ENCODE measurements at regions not wholly inside any gene's neighbourhood (a gene's known extent, or its start where the extent isn't known, plus 50 kb on each side); places are given as distances from the start of the nearest gene placed in this dataset.

DNA sequence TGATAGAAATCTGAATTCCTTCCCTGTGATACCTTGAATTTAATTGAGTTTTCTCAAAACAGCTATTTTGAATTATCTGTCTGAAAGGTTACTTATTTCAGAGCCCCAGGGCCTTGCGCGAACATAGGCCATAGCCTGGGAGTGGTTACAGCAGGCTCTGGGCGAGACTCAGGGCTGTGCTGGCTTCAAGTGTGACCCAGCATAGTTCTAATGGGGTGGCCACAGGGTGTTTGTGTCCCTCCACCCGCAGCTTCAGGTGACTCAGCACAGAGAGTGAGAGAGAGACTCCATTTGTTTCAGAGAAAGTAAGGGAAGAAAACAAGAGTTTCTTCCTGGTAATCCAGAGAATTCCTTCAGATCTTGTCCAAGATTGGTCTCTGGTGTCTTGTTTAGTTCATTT is 137.9 kb upstream of the POU3F3 start:
- intact Hi-C loops (cut with micrococcal nuclease): no loop called here
- no peaks in the 10 kb centered on the region for H3K9me3 Mint-ChIP-seq
- TF ChIP-seq, protein P1, sequence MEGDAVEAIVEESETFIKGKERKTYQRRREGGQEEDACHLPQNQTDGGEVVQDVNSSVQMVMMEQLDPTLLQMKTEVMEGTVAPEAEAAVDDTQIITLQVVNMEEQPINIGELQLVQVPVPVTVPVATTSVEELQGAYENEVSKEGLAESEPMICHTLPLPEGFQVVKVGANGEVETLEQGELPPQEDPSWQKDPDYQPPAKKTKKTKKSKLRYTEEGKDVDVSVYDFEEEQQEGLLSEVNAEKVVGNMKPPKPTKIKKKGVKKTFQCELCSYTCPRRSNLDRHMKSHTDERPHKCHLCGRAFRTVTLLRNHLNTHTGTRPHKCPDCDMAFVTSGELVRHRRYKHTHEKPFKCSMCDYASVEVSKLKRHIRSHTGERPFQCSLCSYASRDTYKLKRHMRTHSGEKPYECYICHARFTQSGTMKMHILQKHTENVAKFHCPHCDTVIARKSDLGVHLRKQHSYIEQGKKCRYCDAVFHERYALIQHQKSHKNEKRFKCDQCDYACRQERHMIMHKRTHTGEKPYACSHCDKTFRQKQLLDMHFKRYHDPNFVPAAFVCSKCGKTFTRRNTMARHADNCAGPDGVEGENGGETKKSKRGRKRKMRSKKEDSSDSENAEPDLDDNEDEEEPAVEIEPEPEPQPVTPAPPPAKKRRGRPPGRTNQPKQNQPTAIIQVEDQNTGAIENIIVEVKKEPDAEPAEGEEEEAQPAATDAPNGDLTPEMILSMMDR (IDR thresholded peaks at IDR 0.05): no peak

DNA sequence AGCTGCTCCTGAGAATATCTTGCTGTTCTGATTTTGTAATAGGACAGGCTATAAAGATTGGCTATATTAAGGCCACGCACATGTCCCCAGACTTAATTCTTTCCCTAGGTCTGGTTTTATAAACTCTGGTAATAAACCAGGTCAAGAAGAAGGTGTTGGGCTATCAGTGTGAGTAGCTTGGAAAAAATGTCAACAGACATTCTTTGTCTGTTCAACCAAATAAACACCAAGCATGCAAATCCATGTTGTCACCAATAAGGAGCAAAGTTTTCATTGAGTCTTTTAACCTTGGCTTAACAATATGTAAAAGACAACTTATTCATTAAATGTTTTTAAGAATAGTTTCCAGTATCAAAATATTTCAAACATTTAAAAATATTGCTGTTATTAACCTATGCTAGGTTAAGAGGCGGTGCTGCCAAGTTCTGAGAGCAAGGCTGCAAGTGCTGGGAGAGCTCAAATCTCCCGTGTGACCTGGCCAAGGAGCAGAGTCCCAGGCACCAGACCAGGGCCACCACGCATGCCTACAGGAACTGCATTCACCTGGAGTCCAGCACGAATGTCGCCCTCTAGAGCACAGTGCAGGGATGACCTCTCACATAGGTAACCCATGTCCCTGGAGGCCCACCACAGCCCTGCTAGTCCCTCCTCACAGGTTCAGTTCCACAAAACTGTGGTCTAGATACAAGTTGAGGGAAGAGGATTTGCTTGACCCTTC is 120.5 kb upstream of the POU3F3 start:
- Mint-ChIP-seq H3K27ac (no peak overlapping the region), H3K36me3 (ENCODE audit: low read depth) (no peaks in the 10 kb centered on the region), H3K27me3 (peaks cover 5% of the 10 kb centered on the region), H3K4me1 (no peaks in the 10 kb centered on the region), H3K9me3 (peaks cover 9% of the 10 kb centered on the region), H3K4me3 (no peak overlapping the region)
- DNase-seq: no peak
- POLR2A ChIA-PET: no interaction called here
- TF ChIP-seq, protein P1 (IDR thresholded peaks at IDR 0.05): no peak
- intact Hi-C loops (cut with micrococcal nuclease): no loop called here
- CTCF ChIA-PET: no interaction called here
- ATAC-seq (ENCODE audit: low read depth): no peak

More for the DNA sequence above, 137.9 kb upstream of the POU3F3 start:
- POLR2A ChIA-PET: no interaction called here
- DNase-seq: no peak
- H3K4me1 Mint-ChIP-seq: no peaks in the 10 kb centered on the region
- ATAC-seq (ENCODE audit: low read depth): no peak
- H3K27me3 Mint-ChIP-seq: peaks cover 5% of the 10 kb centered on the region
- H3K36me3 Mint-ChIP-seq (ENCODE audit: low read depth): no peaks in the 10 kb centered on the region
- CTCF ChIA-PET: no interaction called here
- no peak overlapping the region for H3K4me3 Mint-ChIP-seq
- no peak overlapping the region for H3K27ac Mint-ChIP-seq

DNA sequence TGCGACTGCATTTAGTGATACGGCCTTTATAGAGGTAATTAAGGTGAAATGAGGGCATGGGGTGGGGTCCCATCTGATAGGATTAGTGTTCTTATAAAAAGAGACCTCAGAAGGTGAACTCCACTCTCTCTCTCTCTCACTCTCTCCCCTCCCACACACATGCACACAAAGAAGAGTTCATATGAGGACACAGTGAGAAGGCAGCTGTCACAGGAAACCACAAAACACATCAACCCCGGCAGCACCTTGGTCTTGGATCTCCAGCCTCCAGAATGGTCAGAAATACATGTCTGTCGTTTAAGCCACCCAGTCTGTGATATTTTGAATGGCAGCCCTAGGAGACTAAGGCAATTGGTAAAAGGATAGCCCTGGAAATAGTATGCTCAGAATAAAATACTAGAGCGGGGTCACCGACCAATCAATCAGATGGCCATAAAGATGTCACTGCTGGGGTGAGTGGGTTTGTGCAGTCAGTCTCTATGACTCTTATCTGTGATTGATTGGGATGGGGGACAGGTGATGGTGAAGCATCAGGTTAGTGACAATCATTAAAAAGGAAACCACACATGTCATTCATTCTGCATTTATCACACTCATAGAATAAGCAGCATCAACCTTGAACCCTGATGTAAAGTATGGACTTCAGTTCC is 118.9 kb upstream of the POU3F3 start:
- DNase-seq: no peak
- peaks cover 9% of the 10 kb centered on the region for H3K9me3 Mint-ChIP-seq
- ATAC-seq (ENCODE audit: low read depth): no peak
- H3K27ac Mint-ChIP-seq: no peak overlapping the region
- TF ChIP-seq, protein P1 (IDR thresholded peaks at IDR 0.05): no peak
- peaks cover 5% of the 10 kb centered on the region for H3K27me3 Mint-ChIP-seq
- no peaks in the 10 kb centered on the region for H3K4me1 Mint-ChIP-seq
- POLR2A ChIA-PET: no interaction called here
- no peaks in the 10 kb centered on the region for H3K36me3 Mint-ChIP-seq (ENCODE audit: low read depth)
- no peak overlapping the region for H3K4me3 Mint-ChIP-seq
- intact Hi-C loops (cut with micrococcal nuclease): no loop called here
- CTCF ChIA-PET: no interaction called here

DNA sequence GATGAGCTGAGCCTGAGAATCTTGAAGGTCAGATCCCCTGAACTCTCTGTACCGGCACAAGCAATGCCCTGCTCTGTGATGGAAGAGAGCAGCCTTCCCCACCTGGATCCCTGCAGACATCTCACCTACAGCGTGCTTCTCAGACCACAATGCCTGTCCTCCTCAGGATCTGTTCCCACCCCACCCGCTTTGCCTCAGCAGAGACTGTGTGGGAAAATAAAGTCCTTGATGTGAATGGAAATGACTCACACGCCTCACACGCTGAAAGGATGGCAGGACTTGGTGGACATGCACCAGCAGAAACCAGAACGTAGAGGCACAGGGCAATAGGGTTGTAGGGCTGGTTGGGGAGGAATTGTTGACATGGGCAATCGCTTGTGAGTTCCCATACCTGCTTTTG is 117.9 kb upstream of the POU3F3 start:
- H3K27ac Mint-ChIP-seq: no peak overlapping the region
- no peak overlapping the region for H3K4me3 Mint-ChIP-seq
- H3K36me3 Mint-ChIP-seq (ENCODE audit: low read depth): no peaks in the 10 kb centered on the region
- no peaks in the 10 kb centered on the region for H3K4me1 Mint-ChIP-seq
- CTCF ChIA-PET: no interaction called here
- POLR2A ChIA-PET: interaction anchor here (0.7 kb wide), 1 partner anchor 546 kb away, joined by 3 read pairs; no protein-coding TSS in a partner anchor
- intact Hi-C loops (cut with micrococcal nuclease): no loop called here
- H3K27me3 Mint-ChIP-seq: peaks cover 5% of the 10 kb centered on the region
- peaks cover under 1% of the 10 kb centered on the region for H3K9me3 Mint-ChIP-seq
- no peak for ATAC-seq (ENCODE audit: low read depth)
- no peak for DNase-seq
- TF ChIP-seq, protein P1 (IDR thresholded peaks at IDR 0.05): no peak

DNA sequence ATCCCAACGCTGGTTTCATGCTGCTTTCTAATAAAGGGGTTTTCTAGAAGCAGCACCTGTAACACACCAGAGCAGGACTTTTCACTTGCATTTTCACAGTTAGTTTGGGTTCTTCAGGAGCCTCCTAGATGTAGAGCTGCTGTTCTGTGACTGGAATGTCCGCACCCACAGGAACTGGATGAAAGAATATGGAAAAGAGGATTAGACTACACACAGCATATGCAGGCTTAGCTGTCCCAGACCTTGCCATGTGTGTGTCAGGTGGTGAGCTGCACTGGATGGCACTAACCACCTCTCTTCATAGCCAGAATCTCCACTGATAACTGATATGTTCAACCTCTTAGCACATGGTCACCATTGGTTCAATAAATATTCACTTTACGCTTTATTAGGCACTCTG is 112.1 kb upstream of the POU3F3 start:
- no peaks in the 10 kb centered on the region for H3K4me1 Mint-ChIP-seq
- H3K4me3 Mint-ChIP-seq: no peak overlapping the region
- DNase-seq: no peak
- TF ChIP-seq, protein P1 (IDR thresholded peaks at IDR 0.05): no peak
- H3K27ac Mint-ChIP-seq: no peak overlapping the region
- CTCF ChIA-PET: no interaction called here
- intact Hi-C loops (cut with micrococcal nuclease): no loop called here
- no peaks in the 10 kb centered on the region for H3K9me3 Mint-ChIP-seq
- no peaks in the 10 kb centered on the region for H3K36me3 Mint-ChIP-seq (ENCODE audit: low read depth)
- H3K27me3 Mint-ChIP-seq: peaks cover 11% of the 10 kb centered on the region
- no peak for ATAC-seq (ENCODE audit: low read depth)
- POLR2A ChIA-PET: no interaction called here
